Vagina (tissue), 2 donors: ENCODE measurements at regions not wholly inside any gene's neighbourhood (a gene's known extent, or its start where the extent isn't known, plus 50 kb on each side); places are given as distances from the start of the nearest gene placed in this dataset.
"Not testable (repeated sequence)": the region's sequence is repeated elsewhere in the genome, so short reads cannot be mapped to it uniquely, and the experiment has no call there.

Experiments used
- DNase-seq, 2 donors: peaks; one replicate each; pipeline ENCODE4 v3.0.0-alpha.2; 2017; ENCODE audit errors: extremely low spot score in 2 of 2
- H3K27ac ChIP-seq: fragments of 200-600 bp; sonication (generic); one replicate; pipeline ENCODE4 v1.5.1; 2019
- H3K27me3 ChIP-seq: fragments of 200-600 bp; sonication (generic); one replicate; pipeline ENCODE4 v1.5.1; 2019
- H3K36me3 ChIP-seq, 2 donors: fragments of 200-600 bp; sonication (generic); one replicate each; pipeline ENCODE4 v1.5.1; 2017 to 2019
- H3K4me1 ChIP-seq: fragments of 200-600 bp; sonication (generic); one replicate; pipeline ENCODE4 v1.5.1; 2019
- H3K4me3 ChIP-seq, 2 donors: fragments of 200-600 bp; sonication (generic); 1 replicate in 1 of 2; 2 replicates in 1 of 2; pipeline ENCODE4 v1.5.1; 2016 to 2019
- H3K9me3 ChIP-seq: fragments of 200-600 bp; sonication (generic); one replicate; pipeline ENCODE4 v1.5.1; 2019
- CTCF ChIP-seq, 3 experiments: fragments of 450-650 bp in 2 of 3; fragments of 200-600 bp in 1 of 3; sonication (generic) in 1 of 3; IDR thresholded peaks; one replicate each; pipeline ENCODE4 v1.5.1; 2017 to 2019; ENCODE audit warnings: antibody characterized with exemption in 3 of 3, mild to moderate bottlenecking in 2 of 3, moderate library complexity in 2 of 3
- POLR2A ChIP-seq, 2 donors: fragments of 450-650 bp; IDR thresholded peaks; one replicate each; pipeline ENCODE4 v1.6.1; 2017; ENCODE audit warnings: antibody characterized with exemption in 2 of 2, mild to moderate bottlenecking in 2 of 2, moderate library complexity in 2 of 2
- POLR2AphosphoS5 ChIP-seq, 2 donors: sonication (generic); formaldehyde crosslinking; IDR thresholded peaks; one replicate each; pipeline ENCODE4 v1.9.0; 2017; ENCODE audit warnings: antibody characterized with exemption in 2 of 2, mild to moderate bottlenecking in 2 of 2, low read depth in 1 of 2; ENCODE audit not compliant: insufficient read depth in 1 of 2
- intact Hi-C: fragments of 100-400 bp; cut with DNase I; formaldehyde crosslinking; loops from one replicate; pipeline ENCODE4 v1.15.1; 2023

DNA sequence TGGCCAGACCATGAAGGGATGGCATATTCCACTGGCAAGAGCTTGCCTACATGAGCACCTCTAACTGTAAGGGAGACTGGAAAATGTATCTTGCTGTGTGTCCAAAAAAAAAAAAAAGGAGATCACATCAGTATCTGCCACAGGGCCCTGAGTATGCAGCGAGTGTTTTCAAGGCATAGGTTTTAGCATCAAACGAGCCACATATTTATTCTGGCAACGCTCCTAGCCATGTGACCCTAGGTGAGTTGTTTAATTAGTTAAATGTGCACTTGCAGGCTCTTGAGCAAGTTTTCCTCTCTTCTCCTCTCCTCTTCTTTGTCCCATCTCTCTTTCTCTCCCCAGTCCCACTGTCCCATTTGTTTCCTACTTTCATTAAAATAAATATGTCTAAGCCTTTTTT is 428.7 kb upstream of the AKR1E2 start:
- Histone ChIP-seq H3K27ac (no peak overlapping the region), H3K36me3 (no peaks in the 10 kb centered on the region), H3K9me3 (no peaks in the 10 kb centered on the region), H3K4me1 (no peaks in the 10 kb centered on the region), H3K27me3 (no peaks in the 10 kb centered on the region), H3K4me3 (no peak overlapping the region)
- intact Hi-C loops = no loop called here
- TF ChIP-seq POLR2AphosphoS5 (IDR thresholded peaks at IDR 0.05; ENCODE audit: insufficient read depth in 1 of 2, low read depth in 1 of 2) (no peak), POLR2A (IDR thresholded peaks at IDR 0.05) (no peak), CTCF (IDR thresholded peaks at IDR 0.05) (no peak)
- no peak for DNase-seq

DNA sequence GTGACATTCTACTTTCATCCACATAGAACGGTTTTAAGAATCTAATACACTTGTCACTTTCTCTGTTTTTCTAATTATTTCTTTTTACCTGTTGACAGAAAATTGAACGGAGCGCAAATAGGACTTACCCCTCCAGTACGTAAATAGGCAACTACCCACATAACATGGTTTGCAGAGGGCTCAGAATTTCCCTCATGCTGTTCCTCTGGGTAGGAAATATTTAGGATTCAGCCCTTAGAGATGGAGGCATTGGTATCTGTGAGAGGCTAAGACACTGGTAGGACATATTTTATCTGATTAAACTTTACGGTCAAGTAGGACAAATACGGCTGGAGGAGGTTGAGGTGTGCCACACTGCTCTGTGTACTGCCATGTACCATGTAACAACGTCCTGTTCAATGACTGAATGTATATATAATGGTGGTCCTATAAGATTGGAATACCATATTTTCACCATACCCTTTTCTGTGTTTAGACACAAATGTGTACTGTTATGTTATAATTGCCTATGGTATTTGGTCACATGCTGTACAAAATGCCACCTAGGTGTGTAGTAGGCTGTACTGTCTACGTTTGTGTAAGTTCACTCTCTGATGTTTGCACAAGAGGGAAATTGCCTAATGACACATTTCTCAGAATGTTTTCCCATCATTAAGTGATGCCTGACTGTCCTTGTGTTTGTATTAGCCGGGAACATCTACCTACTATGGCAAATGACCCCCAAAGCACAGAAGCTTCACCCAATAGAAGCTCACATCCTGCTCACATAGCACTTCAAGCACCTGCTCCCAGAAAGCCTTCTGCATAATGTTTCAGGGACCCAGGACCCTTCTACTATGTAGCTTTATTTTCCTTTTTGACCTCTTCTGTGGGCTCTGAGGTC is 429.4 kb upstream of the AKR1E2 start:
- intact Hi-C loops = no loop called here
- no peak for DNase-seq
- H3K4me1 ChIP-seq = no peaks in the 10 kb centered on the region

DNA sequence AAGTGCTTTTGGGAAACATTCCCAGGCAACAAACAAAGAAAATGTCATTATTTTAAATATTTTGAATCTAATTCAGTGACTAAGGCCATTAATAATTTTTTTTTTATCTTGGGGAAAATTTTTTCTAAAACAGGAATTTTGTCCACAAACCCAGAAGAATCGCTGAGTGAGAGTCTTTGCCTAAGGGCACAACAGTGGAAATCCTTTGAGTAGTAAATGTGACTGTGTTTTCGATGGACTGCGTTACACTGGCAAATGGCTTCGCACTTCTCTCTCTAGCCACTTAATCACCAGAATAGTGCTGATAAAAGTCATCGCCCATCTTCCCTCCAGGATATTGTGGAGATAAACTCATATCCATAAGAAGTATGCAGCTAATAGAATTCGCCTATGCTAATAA is 430.3 kb upstream of the AKR1E2 start:
- TF ChIP-seq POLR2AphosphoS5 (IDR thresholded peaks at IDR 0.05; ENCODE audit: insufficient read depth in 1 of 2, low read depth in 1 of 2) = no peak
- TF ChIP-seq CTCF (IDR thresholded peaks at IDR 0.05) = no peak
- no peak for TF ChIP-seq POLR2A (IDR thresholded peaks at IDR 0.05)
- Histone ChIP-seq H3K9me3 (no peaks in the 10 kb centered on the region), H3K4me3 (no peak overlapping the region), H3K27ac (no peak overlapping the region), H3K36me3 (no peaks in the 10 kb centered on the region), H3K4me1 (no peaks in the 10 kb centered on the region), H3K27me3 (no peaks in the 10 kb centered on the region)
- no peak for DNase-seq
- intact Hi-C loops = no loop called here

More for the DNA sequence above, 429.4 kb upstream of the AKR1E2 start:
- no peak overlapping the region for H3K4me3 ChIP-seq
- H3K36me3 ChIP-seq = no peaks in the 10 kb centered on the region
- H3K27me3 ChIP-seq = no peaks in the 10 kb centered on the region
- TF ChIP-seq CTCF (IDR thresholded peaks at IDR 0.05) (no peak), POLR2A (IDR thresholded peaks at IDR 0.05) (no peak), POLR2AphosphoS5 (IDR thresholded peaks at IDR 0.05; ENCODE audit: insufficient read depth in 1 of 2, low read depth in 1 of 2) (no peak)
- H3K27ac ChIP-seq = no peak overlapping the region
- H3K9me3 ChIP-seq = no peaks in the 10 kb centered on the region

DNA sequence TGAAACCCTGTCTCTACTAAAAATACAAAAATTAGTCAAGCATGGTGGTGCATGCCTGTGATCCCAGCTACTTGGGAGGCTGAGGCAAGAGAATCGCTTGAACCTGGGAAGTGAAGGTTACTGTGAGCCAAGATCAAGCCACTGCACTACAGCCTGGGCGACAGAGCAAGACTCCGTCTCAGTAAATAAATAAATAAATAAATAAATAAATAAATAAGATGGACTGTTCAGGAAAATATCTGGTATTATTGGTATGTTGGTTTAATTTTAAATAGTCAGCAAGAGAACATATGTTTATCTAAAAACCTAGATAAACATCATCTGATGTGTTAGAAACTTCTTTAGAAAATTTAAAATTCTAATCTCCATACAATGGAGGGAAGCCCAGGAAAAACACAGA is 431.6 kb upstream of the AKR1E2 start:
- H3K9me3 ChIP-seq, H3K4me3 ChIP-seq, H3K27me3 ChIP-seq, DNase-seq, H3K36me3 ChIP-seq, H3K4me1 ChIP-seq, intact Hi-C loops, H3K27ac ChIP-seq: not testable (repeated sequence)

- no peaks in the 10 kb centered on the region for H3K4me1 ChIP-seq
- no peak overlapping the region for H3K27ac ChIP-seq
- TF ChIP-seq CTCF (IDR thresholded peaks at IDR 0.05) = no peak
- H3K4me3 ChIP-seq = no peak overlapping the region
- no peak for DNase-seq
- H3K9me3 ChIP-seq = no peaks in the 10 kb centered on the region
- intact Hi-C loops = no loop called here
- H3K36me3 ChIP-seq = no peaks in the 10 kb centered on the region
- no peaks in the 10 kb centered on the region for H3K27me3 ChIP-seq
These were observed 434.3 kb upstream of the AKR1E2 start for GRCh38 chr10:4391683-4392082.
